ENCODE measurements at regions not wholly inside any gene's neighbourhood (a gene's known extent, or its start where the extent isn't known, plus 50 kb on each side); places are given as distances from the start of the nearest gene placed in this dataset.

GRCh38 chr3:118540826-118541225 is 493.8 kb downstream of the IGSF11 start:
- TF ChIP-seq CTCF (IDR thresholded peaks at IDR 0.05; ENCODE audit: low read depth, low read length) (no peak), EZH2phosphoT487 (IDR thresholded peaks at IDR 0.05; ENCODE audit: low read depth) (no peak)

Measured in OCI-LY3 (cell line).